ENCODE measurements at regions not wholly inside any gene's neighbourhood (a gene's known extent, or its start where the extent isn't known, plus 50 kb on each side); places are given as distances from the start of the nearest gene placed in this dataset.

DNA sequence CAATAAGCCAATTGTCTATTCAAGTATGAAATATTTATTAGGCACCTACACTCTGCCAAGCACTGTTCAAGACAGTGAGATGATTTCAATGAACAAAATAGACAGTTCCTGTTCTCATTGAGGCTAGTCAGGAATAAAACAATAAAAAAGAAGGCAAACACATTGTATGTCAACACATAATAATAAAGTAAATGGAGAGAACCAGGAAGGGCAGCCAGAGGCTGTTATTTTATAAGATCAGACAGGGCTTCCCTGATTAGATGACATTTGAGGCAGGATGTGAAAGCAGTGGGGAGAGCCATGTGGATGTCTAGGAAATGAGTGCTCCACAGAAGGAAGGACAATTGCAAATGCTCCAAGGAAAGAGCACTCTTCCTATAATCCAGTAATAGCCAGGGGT is 2371.1 kb downstream of the MAT2B start:
- intact Hi-C loops (cut with DNase I; ENCODE audit: low total_unique reads) (no loop called here), in situ Hi-C loops (cut with MboI; ENCODE audit: low pct_ligation_motif_present in 1 of 4, low pct_unique_long_range_greater_than_20kb in 1 of 4, low sequenced_read_pairs in 3 of 4) (no loop called here)
- TF ChIP-seq, protein P1, sequence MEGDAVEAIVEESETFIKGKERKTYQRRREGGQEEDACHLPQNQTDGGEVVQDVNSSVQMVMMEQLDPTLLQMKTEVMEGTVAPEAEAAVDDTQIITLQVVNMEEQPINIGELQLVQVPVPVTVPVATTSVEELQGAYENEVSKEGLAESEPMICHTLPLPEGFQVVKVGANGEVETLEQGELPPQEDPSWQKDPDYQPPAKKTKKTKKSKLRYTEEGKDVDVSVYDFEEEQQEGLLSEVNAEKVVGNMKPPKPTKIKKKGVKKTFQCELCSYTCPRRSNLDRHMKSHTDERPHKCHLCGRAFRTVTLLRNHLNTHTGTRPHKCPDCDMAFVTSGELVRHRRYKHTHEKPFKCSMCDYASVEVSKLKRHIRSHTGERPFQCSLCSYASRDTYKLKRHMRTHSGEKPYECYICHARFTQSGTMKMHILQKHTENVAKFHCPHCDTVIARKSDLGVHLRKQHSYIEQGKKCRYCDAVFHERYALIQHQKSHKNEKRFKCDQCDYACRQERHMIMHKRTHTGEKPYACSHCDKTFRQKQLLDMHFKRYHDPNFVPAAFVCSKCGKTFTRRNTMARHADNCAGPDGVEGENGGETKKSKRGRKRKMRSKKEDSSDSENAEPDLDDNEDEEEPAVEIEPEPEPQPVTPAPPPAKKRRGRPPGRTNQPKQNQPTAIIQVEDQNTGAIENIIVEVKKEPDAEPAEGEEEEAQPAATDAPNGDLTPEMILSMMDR (IDR thresholded peaks at IDR 0.05) = no peak
- TF ChIP-seq POLR2AphosphoS5 (IDR thresholded peaks at IDR 0.05) = no peak
- no peak for TF ChIP-seq POLR2A (IDR thresholded peaks at IDR 0.05)
- no peak for TF ChIP-seq EP300 (IDR thresholded peaks at IDR 0.05; ENCODE audit: low read depth)
- no peak overlapping the region for H3K4me3 ChIP-seq
- no peaks in the 10 kb centered on the region for H3K9me3 ChIP-seq
- H3K4me1 ChIP-seq = peaks cover 0 to 4% (median 0%) of the 10 kb centered on the region in 4 donors
- DNase-seq = no peak
- H3K27ac ChIP-seq = no peak overlapping the region
- no peaks in the 10 kb centered on the region for H3K27me3 ChIP-seq
- no peaks in the 10 kb centered on the region for H3K36me3 ChIP-seq

DNA sequence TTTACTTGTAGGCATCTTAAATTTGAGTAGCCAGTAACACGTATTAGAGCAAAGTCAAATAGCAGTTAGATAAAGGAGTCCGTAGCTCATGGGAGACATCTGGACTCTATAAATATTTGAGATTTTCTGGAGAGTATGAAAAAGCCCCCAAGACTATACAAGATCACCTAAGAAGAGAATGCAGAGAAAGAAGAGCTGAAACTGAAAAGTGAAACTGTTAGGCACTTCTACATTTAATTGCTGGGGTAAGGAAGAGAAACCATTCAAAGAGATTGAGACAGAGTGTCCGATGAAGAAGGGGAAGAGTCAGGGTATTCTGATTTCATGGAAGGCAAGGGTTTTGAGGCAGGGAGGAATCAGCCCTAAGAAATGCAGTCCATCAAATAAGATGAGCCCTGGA is 2372.1 kb downstream of the MAT2B start:
- Histone ChIP-seq H3K36me3 (no peaks in the 10 kb centered on the region), H3K9me3 (no peaks in the 10 kb centered on the region), H3K4me3 (no peak overlapping the region), H3K27me3 (no peaks in the 10 kb centered on the region), H3K27ac (no peak overlapping the region), H3K4me1 (peaks cover 0 to 4% (median 0%) of the 10 kb centered on the region in 4 donors)
- in situ Hi-C loops (cut with MboI; ENCODE audit: low pct_ligation_motif_present in 1 of 4, low pct_unique_long_range_greater_than_20kb in 1 of 4, low sequenced_read_pairs in 3 of 4) = no loop called here
- intact Hi-C loops (cut with DNase I; ENCODE audit: low total_unique reads) = no loop called here
- 82 to 86% methylated on average over 3 of the region's 3 CpGs for WGBS, 2 donors (ENCODE audit: low coverage in 1 of 2)
- TF ChIP-seq, protein P1 (IDR thresholded peaks at IDR 0.05) = no peak
- no peak for TF ChIP-seq EP300 (IDR thresholded peaks at IDR 0.05; ENCODE audit: low read depth)
- no peak for TF ChIP-seq POLR2AphosphoS5 (IDR thresholded peaks at IDR 0.05)
- no peak for TF ChIP-seq POLR2A (IDR thresholded peaks at IDR 0.05)
- DNase-seq = no peak

DNA sequence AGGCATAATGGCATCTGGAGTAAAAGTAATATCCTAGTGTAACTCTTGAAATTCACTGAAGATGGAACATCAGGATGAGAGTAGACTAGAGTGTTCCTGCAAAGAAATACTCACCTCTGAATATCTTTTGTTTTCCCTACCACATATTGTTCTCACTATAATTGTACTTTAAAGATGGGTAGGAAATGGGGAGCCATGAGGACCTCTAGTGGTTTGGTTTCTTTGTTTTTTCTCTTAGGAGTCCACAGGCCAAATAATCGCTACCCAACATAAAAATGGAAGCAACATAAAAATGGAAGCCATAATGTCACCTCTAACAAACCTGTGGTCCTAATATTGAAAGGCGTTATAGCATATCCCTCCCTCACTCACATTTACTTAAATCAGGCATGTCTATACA is 2375.8 kb downstream of the MAT2B start:
- H3K4me1 ChIP-seq = peaks cover 0 to 4% (median 0%) of the 10 kb centered on the region in 4 donors
- intact Hi-C loops (cut with DNase I; ENCODE audit: low total_unique reads) = no loop called here
- no peak overlapping the region for H3K27ac ChIP-seq
- H3K27me3 ChIP-seq = no peaks in the 10 kb centered on the region
- no peak for DNase-seq
- WGBS, 2 donors (ENCODE audit: low coverage in 1 of 2) = 85 to 87% methylated on average over 2 of the region's 2 CpGs
- no peak for TF ChIP-seq EP300 (IDR thresholded peaks at IDR 0.05; ENCODE audit: low read depth)
- no peak for TF ChIP-seq POLR2AphosphoS5 (IDR thresholded peaks at IDR 0.05)
- TF ChIP-seq POLR2A (IDR thresholded peaks at IDR 0.05) = no peak
- TF ChIP-seq, protein P1 (IDR thresholded peaks at IDR 0.05) = no peak
- H3K9me3 ChIP-seq = no peaks in the 10 kb centered on the region
- H3K4me3 ChIP-seq = no peak overlapping the region
- H3K36me3 ChIP-seq = no peaks in the 10 kb centered on the region
- in situ Hi-C loops (cut with MboI; ENCODE audit: low pct_ligation_motif_present in 1 of 4, low pct_unique_long_range_greater_than_20kb in 1 of 4, low sequenced_read_pairs in 3 of 4) = no loop called here

DNA sequence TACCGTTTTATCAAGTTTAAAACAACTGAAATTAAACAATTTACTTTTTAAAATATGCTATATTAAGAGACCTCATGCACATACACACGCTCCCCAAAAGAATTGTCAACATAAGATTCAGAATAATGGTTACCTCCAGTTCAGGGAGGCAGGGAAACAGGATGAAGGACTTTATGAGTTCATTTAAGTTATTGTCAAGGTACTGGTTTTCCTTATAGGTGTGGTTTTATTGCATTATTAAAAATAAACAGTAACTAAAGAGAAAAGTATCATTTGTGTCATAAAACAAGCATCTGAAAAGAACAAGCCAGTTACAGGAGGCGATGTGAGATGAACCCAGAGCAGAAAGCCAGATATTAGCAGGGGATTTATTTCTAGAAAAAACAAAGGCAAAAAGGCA is 2376.7 kb downstream of the MAT2B start:
- no peak for DNase-seq
- H3K4me1 ChIP-seq = no peaks in the 10 kb centered on the region
- WGBS, 2 donors (ENCODE audit: low coverage in 1 of 2) = 25 to 51% methylated on average over 3 of the region's 3 CpGs
- H3K4me3 ChIP-seq = no peak overlapping the region
- H3K9me3 ChIP-seq = no peaks in the 10 kb centered on the region
- H3K36me3 ChIP-seq = no peaks in the 10 kb centered on the region
- intact Hi-C loops (cut with DNase I; ENCODE audit: low total_unique reads) = no loop called here
- TF ChIP-seq POLR2AphosphoS5 (IDR thresholded peaks at IDR 0.05) = no peak
- H3K27me3 ChIP-seq = no peaks in the 10 kb centered on the region
- in situ Hi-C loops (cut with MboI; ENCODE audit: low pct_ligation_motif_present in 1 of 4, low pct_unique_long_range_greater_than_20kb in 1 of 4, low sequenced_read_pairs in 3 of 4) = no loop called here
- no peak overlapping the region for H3K27ac ChIP-seq

DNA sequence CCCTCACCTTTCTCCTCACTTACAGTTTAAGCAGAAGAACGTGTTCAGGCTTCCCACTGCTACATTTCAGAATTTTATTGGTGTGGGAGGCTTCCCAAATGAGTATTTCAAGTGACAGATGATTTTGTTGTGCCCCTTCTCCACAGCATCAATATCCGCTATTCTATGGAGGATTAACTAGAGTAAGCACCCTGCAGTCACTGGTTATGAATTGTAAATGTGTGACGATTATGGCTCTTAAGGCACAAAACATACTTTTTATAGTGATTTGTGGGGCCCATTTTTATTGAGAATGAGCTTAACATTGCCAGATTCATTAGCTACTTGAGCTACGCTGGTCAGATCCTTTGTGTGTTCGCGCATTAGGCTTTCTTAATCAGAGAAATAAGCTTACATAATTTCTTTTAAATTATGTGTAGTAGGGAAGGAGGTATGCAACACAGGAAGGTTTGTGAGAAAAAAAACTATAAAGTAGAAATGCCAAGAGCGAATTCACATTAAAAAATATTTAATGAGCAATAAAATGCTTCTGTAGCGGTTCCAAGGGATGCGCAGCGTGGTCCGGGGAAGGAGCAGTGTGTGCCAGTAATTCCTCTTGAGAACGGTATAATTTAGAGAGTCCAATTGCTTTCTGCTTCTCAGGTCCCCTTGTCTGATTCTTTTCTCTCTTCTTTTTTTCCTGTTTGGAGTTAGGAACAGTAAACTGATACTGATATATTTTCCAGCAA is 2380.4 kb downstream of the MAT2B start:
- H3K36me3 ChIP-seq = no peaks in the 10 kb centered on the region
- intact Hi-C loops (cut with DNase I; ENCODE audit: low total_unique reads) (no loop called here), in situ Hi-C loops (cut with MboI; ENCODE audit: low pct_ligation_motif_present in 1 of 4, low pct_unique_long_range_greater_than_20kb in 1 of 4, low sequenced_read_pairs in 3 of 4) (no loop called here)
- DNase-seq = no peak
- WGBS, 2 donors (ENCODE audit: low coverage in 1 of 2) = 79 to 80% methylated on average over 9 to 12 of the region's 12 CpGs
- H3K4me3 ChIP-seq = no peak overlapping the region
- H3K4me1 ChIP-seq = no peaks in the 10 kb centered on the region
- no peaks in the 10 kb centered on the region for H3K27me3 ChIP-seq
- TF ChIP-seq EP300 (IDR thresholded peaks at IDR 0.05; ENCODE audit: low read depth) = no peak
- no peak for TF ChIP-seq POLR2AphosphoS5 (IDR thresholded peaks at IDR 0.05)
- H3K9me3 ChIP-seq = no peaks in the 10 kb centered on the region
- H3K27ac ChIP-seq = no peak overlapping the region

Measured in transverse colon (tissue), 4 donors.